ENCODE measurements at regions not wholly inside any gene's neighbourhood (a gene's known extent, or its start where the extent isn't known, plus 50 kb on each side); places are given as distances from the start of the nearest gene placed in this dataset.

- no peaks in the 10 kb centered on the region for H3K27me3 ChIP-seq (ENCODE audit: insufficient read depth, low read length)
- ChIA-PET CTCF (ENCODE audit: partially characterized antibody) (no interaction called here), POLR2A (ENCODE audit: partially characterized antibody) (no interaction called here)
- H3K36me3 ChIP-seq (ENCODE audit: insufficient read depth, low read length): no peaks in the 10 kb centered on the region
- H3K4me3 ChIP-seq (ENCODE audit: low read length in 2 of 2): no peak overlapping the region
- Mint-ChIP-seq H3K4me3 (no peak overlapping the region), H3K4me1 (no peaks in the 10 kb centered on the region), H3K9me3 (peaks cover 0 to 3% (median under 1%) of the 10 kb centered on the region in 8 donors), H3K36me3 (no peaks in the 10 kb centered on the region), H3K27ac (no peak overlapping the region), H3K27me3 (no peaks in the 10 kb centered on the region)
- H3K9me3 ChIP-seq (ENCODE audit: control insufficient read depth in 1 of 2, low read length in 2 of 2): no peaks in the 10 kb centered on the region
- intact Hi-C loops (cut with micrococcal nuclease): no loop called here
- no peak for DNase-seq
- no peaks in the 10 kb centered on the region for H3K4me1 ChIP-seq (ENCODE audit: insufficient read depth, low read length)
- no peak overlapping the region for H3K27ac ChIP-seq (ENCODE audit: low read depth, low read length)
Observed at GRCh38 chr2:40629768-40630434, 178.0 kb upstream of the SLC8A1 start.

GRCh38 chr2:40639320-40639719, 187.4 kb upstream of the SLC8A1 start:
- Histone ChIP-seq H3K27me3 (ENCODE audit: insufficient read depth, low read length) (no peaks in the 10 kb centered on the region), H3K9me3 (ENCODE audit: control insufficient read depth in 1 of 2, low read length in 2 of 2) (no peaks in the 10 kb centered on the region), H3K4me3 (ENCODE audit: low read length in 2 of 2) (no peak overlapping the region), H3K27ac (ENCODE audit: low read depth, low read length) (no peak overlapping the region), H3K4me1 (ENCODE audit: insufficient read depth, low read length) (no peaks in the 10 kb centered on the region), H3K36me3 (ENCODE audit: insufficient read depth, low read length) (no peaks in the 10 kb centered on the region)
- Mint-ChIP-seq H3K36me3 (no peaks in the 10 kb centered on the region), H3K4me1 (no peaks in the 10 kb centered on the region), H3K27ac (no peak overlapping the region), H3K4me3 (no peak overlapping the region), H3K27me3 (no peaks in the 10 kb centered on the region), H3K9me3 (peaks cover 0 to 9% (median 1%) of the 10 kb centered on the region in 8 donors)
- intact Hi-C loops (cut with micrococcal nuclease): no loop called here
- DNase-seq: no peak
- ChIA-PET POLR2A (ENCODE audit: partially characterized antibody) (no interaction called here), CTCF (ENCODE audit: partially characterized antibody) (no interaction called here)

- ChIA-PET POLR2A (ENCODE audit: partially characterized antibody) (no interaction called here), CTCF (ENCODE audit: partially characterized antibody) (no interaction called here)
- no peak for DNase-seq
- H3K27ac Mint-ChIP-seq: no peak overlapping the region
- no peaks in the 10 kb centered on the region for H3K4me1 Mint-ChIP-seq
- H3K9me3 Mint-ChIP-seq: peaks cover 0 to 8% (median 3%) of the 10 kb centered on the region in 8 donors
- H3K36me3 ChIP-seq (ENCODE audit: insufficient read depth, low read length): no peaks in the 10 kb centered on the region
- H3K4me3 Mint-ChIP-seq: no peak overlapping the region
- H3K4me3 ChIP-seq (ENCODE audit: low read length in 2 of 2): no peak overlapping the region
- intact Hi-C loops (cut with micrococcal nuclease): no loop called here
- no peaks in the 10 kb centered on the region for H3K36me3 Mint-ChIP-seq
- no peak overlapping the region for H3K27ac ChIP-seq (ENCODE audit: low read depth, low read length)
- H3K27me3 Mint-ChIP-seq: no peaks in the 10 kb centered on the region
- H3K4me1 ChIP-seq (ENCODE audit: insufficient read depth, low read length): no peaks in the 10 kb centered on the region
- H3K27me3 ChIP-seq (ENCODE audit: insufficient read depth, low read length): no peaks in the 10 kb centered on the region
- no peaks in the 10 kb centered on the region for H3K9me3 ChIP-seq (ENCODE audit: control insufficient read depth in 1 of 2, low read length in 2 of 2)
Observed at GRCh38 chr2:40642237-40642636, 190.3 kb upstream of the SLC8A1 start.

- Mint-ChIP-seq H3K36me3 (no peaks in the 10 kb centered on the region), H3K4me1 (no peaks in the 10 kb centered on the region)
- H3K4me3 ChIP-seq (ENCODE audit: low read length in 2 of 2): no peak overlapping the region
Observed at GRCh38 chr2:40642726-40643125, 190.8 kb upstream of the SLC8A1 start.

GRCh38 chr2:40646642-40647041, 194.8 kb upstream of the SLC8A1 start:
- CTCF ChIA-PET (ENCODE audit: partially characterized antibody): no interaction called here
- no peaks in the 10 kb centered on the region for H3K36me3 ChIP-seq (ENCODE audit: insufficient read depth, low read length)
- no peak overlapping the region for H3K27ac ChIP-seq (ENCODE audit: low read depth, low read length)
- no peaks in the 10 kb centered on the region for H3K27me3 Mint-ChIP-seq
- intact Hi-C loops (cut with micrococcal nuclease): no loop called here
- no peaks in the 10 kb centered on the region for H3K9me3 ChIP-seq (ENCODE audit: control insufficient read depth in 1 of 2, low read length in 2 of 2)
- no peak for DNase-seq
- no peak overlapping the region for H3K4me3 ChIP-seq (ENCODE audit: low read length in 2 of 2)
- peaks cover 0 to 13% (median 3%) of the 10 kb centered on the region in 8 donors for H3K9me3 Mint-ChIP-seq
- no peak overlapping the region for H3K27ac Mint-ChIP-seq
- no peaks in the 10 kb centered on the region for H3K36me3 Mint-ChIP-seq
- H3K4me3 Mint-ChIP-seq: no peak overlapping the region
- no peaks in the 10 kb centered on the region for H3K27me3 ChIP-seq (ENCODE audit: insufficient read depth, low read length)
- no peaks in the 10 kb centered on the region for H3K4me1 ChIP-seq (ENCODE audit: insufficient read depth, low read length)
- POLR2A ChIA-PET (ENCODE audit: partially characterized antibody): no interaction called here
- H3K4me1 Mint-ChIP-seq: no peaks in the 10 kb centered on the region

More at GRCh38 chr2:40642726-40643125, 190.8 kb upstream of the SLC8A1 start:
- Histone ChIP-seq H3K9me3 (ENCODE audit: control insufficient read depth in 1 of 2, low read length in 2 of 2) (no peaks in the 10 kb centered on the region), H3K27me3 (ENCODE audit: insufficient read depth, low read length) (no peaks in the 10 kb centered on the region), H3K4me1 (ENCODE audit: insufficient read depth, low read length) (no peaks in the 10 kb centered on the region), H3K36me3 (ENCODE audit: insufficient read depth, low read length) (no peaks in the 10 kb centered on the region), H3K27ac (ENCODE audit: low read depth, low read length) (no peak overlapping the region)
- ChIA-PET CTCF (ENCODE audit: partially characterized antibody) (no interaction called here), POLR2A (ENCODE audit: partially characterized antibody) (no interaction called here)
- Mint-ChIP-seq H3K9me3 (peaks cover 0 to 8% (median 3%) of the 10 kb centered on the region in 8 donors), H3K4me3 (no peak overlapping the region), H3K27ac (no peak overlapping the region), H3K27me3 (no peaks in the 10 kb centered on the region)
- intact Hi-C loops (cut with micrococcal nuclease): no loop called here
- DNase-seq: no peak

- Histone ChIP-seq H3K4me3 (ENCODE audit: low read length in 2 of 2) (no peak overlapping the region), H3K9me3 (ENCODE audit: control insufficient read depth in 1 of 2, low read length in 2 of 2) (no peaks in the 10 kb centered on the region), H3K27ac (ENCODE audit: low read depth, low read length) (no peak overlapping the region), H3K36me3 (ENCODE audit: insufficient read depth, low read length) (no peaks in the 10 kb centered on the region), H3K27me3 (ENCODE audit: insufficient read depth, low read length) (no peaks in the 10 kb centered on the region), H3K4me1 (ENCODE audit: insufficient read depth, low read length) (no peaks in the 10 kb centered on the region)
- Mint-ChIP-seq H3K4me1 (no peaks in the 10 kb centered on the region), H3K27me3 (no peaks in the 10 kb centered on the region), H3K27ac (no peak overlapping the region), H3K36me3 (no peaks in the 10 kb centered on the region), H3K4me3 (no peak overlapping the region), H3K9me3 (peaks cover 0 to 8% (median 2%) of the 10 kb centered on the region in 8 donors)
- intact Hi-C loops (cut with micrococcal nuclease): no loop called here
- CTCF ChIA-PET (ENCODE audit: partially characterized antibody): no interaction called here
- POLR2A ChIA-PET (ENCODE audit: partially characterized antibody): no interaction called here
- no peak for DNase-seq
Observed at GRCh38 chr2:40652155-40652554, 200.3 kb upstream of the SLC8A1 start.

- Mint-ChIP-seq H3K9me3 (peaks cover 0 to 7% (median 3%) of the 10 kb centered on the region in 8 donors), H3K27ac (no peak overlapping the region), H3K4me3 (no peak overlapping the region), H3K36me3 (no peaks in the 10 kb centered on the region), H3K27me3 (no peaks in the 10 kb centered on the region), H3K4me1 (no peaks in the 10 kb centered on the region)
- Histone ChIP-seq H3K27me3 (ENCODE audit: insufficient read depth, low read length) (no peaks in the 10 kb centered on the region), H3K4me1 (ENCODE audit: insufficient read depth, low read length) (no peaks in the 10 kb centered on the region), H3K36me3 (ENCODE audit: insufficient read depth, low read length) (no peaks in the 10 kb centered on the region), H3K27ac (ENCODE audit: low read depth, low read length) (no peak overlapping the region), H3K9me3 (ENCODE audit: control insufficient read depth in 1 of 2, low read length in 2 of 2) (no peaks in the 10 kb centered on the region), H3K4me3 (ENCODE audit: low read length in 2 of 2) (no peak overlapping the region)
- POLR2A ChIA-PET (ENCODE audit: partially characterized antibody): no interaction called here
- no peak for DNase-seq
- CTCF ChIA-PET (ENCODE audit: partially characterized antibody): no interaction called here
- intact Hi-C loops (cut with micrococcal nuclease): no loop called here
Observed at GRCh38 chr2:40653829-40654228, 201.9 kb upstream of the SLC8A1 start.

GRCh38 chr2:40654346-40654745, 202.5 kb upstream of the SLC8A1 start:
- H3K27me3 Mint-ChIP-seq: no peaks in the 10 kb centered on the region
- intact Hi-C loops (cut with micrococcal nuclease): no loop called here
- H3K9me3 Mint-ChIP-seq: peaks cover 0 to 7% (median 3%) of the 10 kb centered on the region in 8 donors
- Histone ChIP-seq H3K4me3 (ENCODE audit: low read length in 2 of 2) (no peak overlapping the region), H3K9me3 (ENCODE audit: control insufficient read depth in 1 of 2, low read length in 2 of 2) (no peaks in the 10 kb centered on the region), H3K27ac (ENCODE audit: low read depth, low read length) (no peak overlapping the region), H3K27me3 (ENCODE audit: insufficient read depth, low read length) (no peaks in the 10 kb centered on the region), H3K36me3 (ENCODE audit: insufficient read depth, low read length) (no peaks in the 10 kb centered on the region), H3K4me1 (ENCODE audit: insufficient read depth, low read length) (no peaks in the 10 kb centered on the region)
- H3K4me1 Mint-ChIP-seq: no peaks in the 10 kb centered on the region
- ChIA-PET CTCF (ENCODE audit: partially characterized antibody) (no interaction called here), POLR2A (ENCODE audit: partially characterized antibody) (no interaction called here)
- H3K27ac Mint-ChIP-seq: no peak overlapping the region
- H3K4me3 Mint-ChIP-seq: no peak overlapping the region
- no peaks in the 10 kb centered on the region for H3K36me3 Mint-ChIP-seq
- no peak for DNase-seq

Measured in CD4-positive, alpha-beta memory T cell (primary cell).